GM23338 (cell line): ENCODE measurements at regions not wholly inside any gene's neighbourhood (a gene's known extent, or its start where the extent isn't known, plus 50 kb on each side); places are given as distances from the start of the nearest gene placed in this dataset.

Experiments used
- ATAC-seq: fragments of 200-7000 bp; cut with Tn5 transposase; 3 replicates; pipeline ENCODE4 v1.9.1; 2020
- DNase-seq: peaks from one replicate; pipeline ENCODE4 v3.0.0-alpha.2; 2015; ENCODE audit warnings: low spot score
- H2AFZ ChIP-seq: fragments of 200-600 bp; sonication (generic); 2 replicates; pipeline ENCODE4 v1.8.0; 2016; ENCODE audit warnings: antibody characterized with exemption, mild to moderate bottlenecking, moderate library complexity
- H3F3A ChIP-seq: fragments of 200-600 bp; sonication (generic); replicated peaks from 2 replicates; pipeline ENCODE4 v1.8.0; 2017; ENCODE audit warnings: antibody characterized with exemption, mixed run types, low read depth
- H3K27ac ChIP-seq: fragments of 200-600 bp; sonication (generic); 2 replicates; pipeline ENCODE4 v1.6.1; 2016; ENCODE audit warnings: low read depth
- H3K27me3 ChIP-seq: fragments of 200-600 bp; sonication (generic); 2 replicates; pipeline ENCODE4 v1.8.0; 2016; ENCODE audit warnings: mild to moderate bottlenecking, mixed run types, moderate library complexity; ENCODE audit not compliant: insufficient read depth
- H3K36me3 ChIP-seq: fragments of 200-600 bp; sonication (generic); 2 replicates; pipeline ENCODE4 v1.8.0; 2016; ENCODE audit warnings: mild to moderate bottlenecking; ENCODE audit not compliant: insufficient read depth
- H3K4me1 ChIP-seq: fragments of 200-600 bp; sonication (generic); 2 replicates; pipeline ENCODE4 v1.8.0; 2016; ENCODE audit warnings: mild to moderate bottlenecking, moderate library complexity; ENCODE audit not compliant: insufficient read depth
- H3K4me2 ChIP-seq: fragments of 200-600 bp; sonication (generic); 2 replicates; pipeline ENCODE4 v1.7.1; 2017; ENCODE audit warnings: mixed run types
- H3K4me3 ChIP-seq: fragments of 200-600 bp; sonication (generic); 2 replicates; pipeline ENCODE4 v1.6.1; 2016; ENCODE audit warnings: mixed run types
- H3K79me2 ChIP-seq: fragments of 200-600 bp; sonication (generic); replicated peaks from 2 replicates; pipeline ENCODE4 v1.8.0; 2017; ENCODE audit warnings: mild to moderate bottlenecking; ENCODE audit not compliant: insufficient read depth
- H3K9me2 ChIP-seq: fragments of 200-600 bp; sonication (generic); 2 replicates; pipeline ENCODE4 v1.8.0; 2017; ENCODE audit not compliant: insufficient read depth
- H4K20me1 ChIP-seq: fragments of 200-600 bp; sonication (generic); replicated peaks from 2 replicates; pipeline ENCODE4 v1.8.0; 2017; ENCODE audit warnings: mild to moderate bottlenecking; ENCODE audit not compliant: insufficient read depth
- H3K27ac Mint-ChIP-seq: 2 replicates; pipeline ENCODE4 v1.8.0; 2020; ENCODE audit warnings: inconsistent platforms, mild to moderate bottlenecking, moderate library complexity, mixed read lengths
- H3K27me3 Mint-ChIP-seq: 3 replicates; pipeline ENCODE4 v1.8.0; 2022; ENCODE audit warnings: low read depth, mild to moderate bottlenecking, moderate library complexity, mixed read lengths, inconsistent platforms; ENCODE audit not compliant: insufficient read depth, poor library complexity
- H3K36me3 Mint-ChIP-seq: 3 replicates; pipeline ENCODE4 v1.8.0; 2021; ENCODE audit warnings: low read depth, mild to moderate bottlenecking, inconsistent platforms, moderate library complexity, mixed read lengths
- H3K4me1 Mint-ChIP-seq: 3 replicates; pipeline ENCODE4 v1.8.0; 2020; ENCODE audit warnings: mild to moderate bottlenecking, inconsistent platforms, mixed read lengths
- H3K4me3 Mint-ChIP-seq: 3 replicates; pipeline ENCODE4 v1.8.0; 2021; ENCODE audit warnings: moderate library complexity, mild to moderate bottlenecking, inconsistent platforms, mixed read lengths
- H3K9me3 Mint-ChIP-seq: 3 replicates; pipeline ENCODE4 v1.8.0; 2020; ENCODE audit warnings: moderate library complexity, mild to moderate bottlenecking, inconsistent platforms, mixed read lengths
- CREB1 ChIP-seq: fragments of 250-450 bp; sonication (Bioruptor Pico); IDR thresholded peaks from 2 replicates; pipeline ENCODE4 v1.5.0; 2020; ENCODE audit warnings: low read depth, mild to moderate bottlenecking, moderate library complexity
- EZH2 ChIP-seq: fragments of 200-600 bp; sonication (generic); IDR thresholded peaks from one replicate; pipeline ENCODE4 v1.8.0; 2017; ENCODE audit warnings: antibody characterized with exemption, mild to moderate bottlenecking, low read depth; ENCODE audit not compliant: unreplicated experiment
- EZH2phosphoT487 ChIP-seq: fragments of 200-600 bp; sonication (generic); IDR thresholded peaks from one replicate; pipeline ENCODE4 v1.8.1; 2018; ENCODE audit warnings: antibody characterized with exemption; ENCODE audit not compliant: unreplicated experiment
- JUNB ChIP-seq: IDR thresholded peaks from one replicate; pipeline ENCODE4 v1.6.1; 2016; ENCODE audit warnings: antibody characterized with exemption; ENCODE audit not compliant: unreplicated experiment
- NANOG ChIP-seq: IDR thresholded peaks from 2 replicates; pipeline ENCODE4 v1.6.1; 2016; ENCODE audit warnings: antibody characterized with exemption, borderline replicate concordance
- POLR2AphosphoS5 ChIP-seq: IDR thresholded peaks from 2 replicates; pipeline ENCODE4 v1.6.1; 2016; ENCODE audit warnings: antibody characterized with exemption, low read depth
- REST ChIP-seq: IDR thresholded peaks from one replicate; pipeline ENCODE4 v1.6.1; 2018; ENCODE audit warnings: antibody characterized with exemption; ENCODE audit not compliant: unreplicated experiment
- STAT1 ChIP-seq: IDR thresholded peaks from one replicate; pipeline ENCODE4 v1.6.1; 2016; ENCODE audit warnings: antibody characterized with exemption; ENCODE audit not compliant: unreplicated experiment
- ZNF114 ChIP-seq: fragments of 250-450 bp; sonication (Bioruptor Pico); IDR thresholded peaks from 2 replicates; pipeline ENCODE4 v1.5.0; 2020; ENCODE audit warnings: mild to moderate bottlenecking, moderate library complexity
- ZNF331 ChIP-seq: fragments of 250-450 bp; sonication (Bioruptor Pico); IDR thresholded peaks from 2 replicates; pipeline ENCODE4 v1.5.0; 2020; ENCODE audit warnings: low read depth, mild to moderate bottlenecking, moderate library complexity
- ZNF462 ChIP-seq: fragments of 250-450 bp; sonication (Bioruptor Pico); IDR thresholded peaks from 2 replicates; pipeline ENCODE4 v1.5.0; 2020; ENCODE audit warnings: mild to moderate bottlenecking, moderate library complexity
- TF ChIP-seq, protein P1 (sequence below): IDR thresholded peaks from 2 replicates; pipeline ENCODE4 v1.6.1; 2016; ENCODE audit warnings: antibody characterized with exemption
- TF ChIP-seq, protein P2 (sequence below), 2 experiments: fragments of 200-600 bp in 1 of 2; sonication (generic) in 1 of 2; conservative IDR thresholded peaks; 2 replicates each; pipeline versions ENCODE4 v1.5.1 to v1.6.1; 2016 to 2017; ENCODE audit warnings: antibody characterized with exemption in 2 of 2, low read depth in 2 of 2, mild to moderate bottlenecking in 2 of 2, moderate library complexity in 1 of 2

DNA sequence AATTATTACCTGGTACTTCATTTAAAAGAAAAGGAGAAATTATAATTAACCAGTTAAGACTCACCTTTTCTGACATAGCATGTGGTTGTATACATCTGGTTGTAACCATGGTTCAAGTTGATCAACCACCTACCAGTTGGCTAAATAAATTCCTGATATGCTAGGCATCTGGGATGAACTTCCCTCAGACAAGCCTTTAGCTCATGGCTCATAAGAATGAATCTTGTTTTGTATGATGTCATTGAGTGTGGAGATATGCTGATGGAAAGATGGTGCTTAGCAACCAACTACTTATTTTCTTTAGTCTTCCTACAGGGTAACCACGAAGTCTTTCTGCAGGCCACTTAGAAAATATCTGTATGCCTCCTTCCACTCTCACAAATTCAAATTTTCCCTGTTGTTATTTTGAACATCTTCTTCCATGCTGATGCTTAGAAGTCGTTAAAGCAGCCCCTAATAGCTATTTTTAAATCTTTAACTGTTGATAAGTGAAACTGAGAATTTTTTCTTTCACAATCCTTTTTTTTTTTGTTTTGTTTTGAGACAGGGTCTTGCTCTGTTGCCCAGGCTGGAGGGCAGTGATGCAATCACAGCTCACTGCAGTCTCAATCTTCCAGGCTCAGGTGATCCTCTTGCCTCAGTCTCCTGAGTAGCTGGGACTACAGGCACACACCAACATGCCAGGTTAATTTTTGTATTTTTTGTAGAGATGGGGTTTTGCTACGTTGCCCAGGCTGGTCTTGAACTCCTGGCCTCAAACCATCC, 51.9 kb upstream of the PTHLH start:
- no peak overlapping the region for H2AFZ ChIP-seq
- H4K20me1 ChIP-seq, result no peaks in the 10 kb centered on the region
- ATAC-seq (no peak), DNase-seq (no peak)
- no peak overlapping the region for H3K4me2 ChIP-seq
- 0 out of 2 replicates have a peak, but pooled peaks cover 3% of the 10 kb centered on the region for H3K9me2 ChIP-seq
- H3K4me1 Mint-ChIP-seq, result no peaks in the 10 kb centered on the region
- H3K36me3 Mint-ChIP-seq, result no peaks in the 10 kb centered on the region
- TF ChIP-seq NANOG (no peak), POLR2AphosphoS5 (no peak), STAT1 (no peak), ZNF462 (CRISPR knock-in tag) (no peak), JUNB (no peak), ZNF114 (CRISPR knock-in tag) (no peak), CREB1 (CRISPR knock-in tag) (no peak), EZH2 (no peak), EZH2phosphoT487 (no peak), REST (no peak), ZNF331 (CRISPR knock-in tag) (no peak)
- TF ChIP-seq, protein P1, sequence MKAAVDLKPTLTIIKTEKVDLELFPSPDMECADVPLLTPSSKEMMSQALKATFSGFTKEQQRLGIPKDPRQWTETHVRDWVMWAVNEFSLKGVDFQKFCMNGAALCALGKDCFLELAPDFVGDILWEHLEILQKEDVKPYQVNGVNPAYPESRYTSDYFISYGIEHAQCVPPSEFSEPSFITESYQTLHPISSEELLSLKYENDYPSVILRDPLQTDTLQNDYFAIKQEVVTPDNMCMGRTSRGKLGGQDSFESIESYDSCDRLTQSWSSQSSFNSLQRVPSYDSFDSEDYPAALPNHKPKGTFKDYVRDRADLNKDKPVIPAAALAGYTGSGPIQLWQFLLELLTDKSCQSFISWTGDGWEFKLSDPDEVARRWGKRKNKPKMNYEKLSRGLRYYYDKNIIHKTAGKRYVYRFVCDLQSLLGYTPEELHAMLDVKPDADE, result no peak
- TF ChIP-seq, protein P2, sequence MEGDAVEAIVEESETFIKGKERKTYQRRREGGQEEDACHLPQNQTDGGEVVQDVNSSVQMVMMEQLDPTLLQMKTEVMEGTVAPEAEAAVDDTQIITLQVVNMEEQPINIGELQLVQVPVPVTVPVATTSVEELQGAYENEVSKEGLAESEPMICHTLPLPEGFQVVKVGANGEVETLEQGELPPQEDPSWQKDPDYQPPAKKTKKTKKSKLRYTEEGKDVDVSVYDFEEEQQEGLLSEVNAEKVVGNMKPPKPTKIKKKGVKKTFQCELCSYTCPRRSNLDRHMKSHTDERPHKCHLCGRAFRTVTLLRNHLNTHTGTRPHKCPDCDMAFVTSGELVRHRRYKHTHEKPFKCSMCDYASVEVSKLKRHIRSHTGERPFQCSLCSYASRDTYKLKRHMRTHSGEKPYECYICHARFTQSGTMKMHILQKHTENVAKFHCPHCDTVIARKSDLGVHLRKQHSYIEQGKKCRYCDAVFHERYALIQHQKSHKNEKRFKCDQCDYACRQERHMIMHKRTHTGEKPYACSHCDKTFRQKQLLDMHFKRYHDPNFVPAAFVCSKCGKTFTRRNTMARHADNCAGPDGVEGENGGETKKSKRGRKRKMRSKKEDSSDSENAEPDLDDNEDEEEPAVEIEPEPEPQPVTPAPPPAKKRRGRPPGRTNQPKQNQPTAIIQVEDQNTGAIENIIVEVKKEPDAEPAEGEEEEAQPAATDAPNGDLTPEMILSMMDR (conservative IDR thresholded peaks at IDR 0.05; ENCODE audit: low read depth in 2 of 2), result no peak
- no peaks in the 10 kb centered on the region for H3F3A ChIP-seq
- no peaks in the 10 kb centered on the region for H3K4me1 ChIP-seq
- no peaks in the 10 kb centered on the region for H3K27me3 ChIP-seq
- no peaks in the 10 kb centered on the region for H3K79me2 ChIP-seq
- H3K9me3 Mint-ChIP-seq, result no peaks in the 10 kb centered on the region
- H3K4me3 ChIP-seq, result no peak overlapping the region
- H3K36me3 ChIP-seq, result no peaks in the 10 kb centered on the region
- H3K27me3 Mint-ChIP-seq, result no peaks in the 10 kb centered on the region
- H3K27ac ChIP-seq, result no peak overlapping the region
- no peak overlapping the region for H3K4me3 Mint-ChIP-seq
- no peak overlapping the region for H3K27ac Mint-ChIP-seq
